Activated CD4-positive, CD25-positive, alpha-beta regulatory T cell treated with anti-CD3 and anti-CD28 coated beads, Interleukin-2, amount 50 U/mL, for 72 hours (primary cell): ENCODE measurements at regions not wholly inside any gene's neighbourhood (a gene's known extent, or its start where the extent isn't known, plus 50 kb on each side); places are given as distances from the start of the nearest gene placed in this dataset.
"Not testable (repeated sequence)": the region's sequence is repeated elsewhere in the genome, so short reads cannot be mapped to it uniquely, and the experiment has no call there.

Experiments
- DNase-seq: peaks from one replicate; pipeline ENCODE4 v3.0.0; 2021

GRCh38 chr10:117792214-117792613 is 249.7 kb downstream of the EMX2 start:
- DNase-seq, result no peak

GRCh38 chr10:117796130-117796745 is 250.5 kb downstream of the RAB11FIP2 start:
- no peak for DNase-seq

GRCh38 chr10:117797296-117797695 is 249.4 kb downstream of the RAB11FIP2 start:
- DNase-seq, result no peak

- DNase-seq, result no peak
These were observed 245.1 kb downstream of the RAB11FIP2 start for GRCh38 chr10:117801691-117802090.

GRCh38 chr10:117804470-117805011 is 242.2 kb downstream of the RAB11FIP2 start:
- DNase-seq, result no peak

- no peak for DNase-seq
These were observed 241.6 kb downstream of the RAB11FIP2 start for GRCh38 chr10:117805139-117805538.

- no peak for DNase-seq
These were observed 239.3 kb downstream of the RAB11FIP2 start for GRCh38 chr10:117807441-117807840.

GRCh38 chr10:117815816-117816215 is 230.9 kb downstream of the RAB11FIP2 start:
- not testable (repeated sequence) for DNase-seq

- no peak for DNase-seq
These were observed 229.6 kb downstream of the RAB11FIP2 start for GRCh38 chr10:117817116-117817515.

GRCh38 chr10:117818721-117819120 is 228.0 kb downstream of the RAB11FIP2 start:
- DNase-seq, result no peak

- DNase-seq, result no peak
These were observed 227.4 kb downstream of the RAB11FIP2 start for GRCh38 chr10:117819304-117819703.

GRCh38 chr10:117823980-117824379 is 222.8 kb downstream of the RAB11FIP2 start:
- no peak for DNase-seq

GRCh38 chr10:117830205-117830604 is 216.5 kb downstream of the RAB11FIP2 start:
- DNase-seq, result no peak

GRCh38 chr10:117830787-117831212 is 215.9 kb downstream of the RAB11FIP2 start:
- peak; percentile 31 for DNase-seq

GRCh38 chr10:117838500-117839498 is 207.9 kb downstream of the RAB11FIP2 start:
- not testable (repeated sequence) for DNase-seq

GRCh38 chr10:117856426-117856825 is 190.3 kb downstream of the RAB11FIP2 start:
- DNase-seq, result not testable (repeated sequence)

GRCh38 chr10:117860135-117860534 is 186.6 kb downstream of the RAB11FIP2 start:
- no peak for DNase-seq

GRCh38 chr10:117860823-117861222 is 185.9 kb downstream of the RAB11FIP2 start:
- DNase-seq, result no peak

- no peak for DNase-seq
These were observed 185.4 kb downstream of the RAB11FIP2 start for GRCh38 chr10:117861329-117861728.

- no peak for DNase-seq
These were observed 183.0 kb downstream of the RAB11FIP2 start for GRCh38 chr10:117863771-117864170.

- DNase-seq, result no peak
These were observed 180.8 kb downstream of the RAB11FIP2 start for GRCh38 chr10:117865945-117866344.

- DNase-seq, result no peak
These were observed 178.6 kb downstream of the RAB11FIP2 start for GRCh38 chr10:117868151-117868550.

- no peak for DNase-seq
These were observed 170.9 kb downstream of the RAB11FIP2 start for GRCh38 chr10:117875793-117876192.

- DNase-seq, result no peak
These were observed 170.5 kb downstream of the RAB11FIP2 start for GRCh38 chr10:117876210-117876609.
